RWPE1 (cell line): ENCODE measurements at regions not wholly inside any gene's neighbourhood (a gene's known extent, or its start where the extent isn't known, plus 50 kb on each side); places are given as distances from the start of the nearest gene placed in this dataset.
"Not testable (repeated sequence)": the region's sequence is repeated elsewhere in the genome, so short reads cannot be mapped to it uniquely, and the experiment has no call there.

Experiments used
- CTCF ChIA-PET: fragments of 350-600 bp; sonication (Branson Sonifier 250); formaldehyde crosslinking; extraction: SDS; loops from one replicate; lab custom pipeline; 2021; lab: Yijun Ruan, JAX
- POLR2A ChIA-PET: fragments of 400-600 bp; formaldehyde crosslinking; extraction: SDS; loops from one replicate; lab custom pipeline; 2020; ENCODE audit warnings: antibody characterized with exemption; ENCODE audit not compliant: low non-redundant PET; lab: Yijun Ruan, JAX
- DNase-seq: peaks from one replicate; pipeline ENCODE4 v3.0.0; 2012; ENCODE audit warnings: low spot score
- H3K27ac ChIP-seq: fragments of 450-650 bp; 2 replicates; pipeline ENCODE4 v1.5.1; 2017
- CTCF ChIP-seq: fragments of 450-650 bp; conservative IDR thresholded peaks from 2 replicates; pipeline ENCODE4 v1.5.1; 2017; ENCODE audit warnings: low read depth, mild to moderate bottlenecking

- no peak for TF ChIP-seq CTCF
- POLR2A ChIA-PET = no interaction called here
- H3K27ac ChIP-seq = no peak overlapping the region
- no peak for DNase-seq
- CTCF ChIA-PET = interaction anchor here (0.7 kb wide), 1 partner anchor 12 kb away, joined by 3 read pairs; no protein-coding TSS in a partner anchor
These were observed 200.7 kb upstream of the KCNH7 start for GRCh38 chr2:163039266-163039665.

- DNase-seq = no peak
- POLR2A ChIA-PET = no interaction called here
- CTCF ChIA-PET = no interaction called here
- H3K27ac ChIP-seq = no peak overlapping the region
- TF ChIP-seq CTCF = no peak
These were observed 190.2 kb upstream of the KCNH7 start for GRCh38 chr2:163028807-163029206.

- H3K27ac ChIP-seq, DNase-seq, CTCF ChIA-PET, POLR2A ChIA-PET: not testable (repeated sequence)
These were observed 187.7 kb upstream of the KCNH7 start for GRCh38 chr2:163026136-163026775.

GRCh38 chr2:163016882-163017281, 178.3 kb upstream of the KCNH7 start:
- DNase-seq, CTCF ChIA-PET, POLR2A ChIA-PET, H3K27ac ChIP-seq: not testable (repeated sequence)

- DNase-seq = no peak
- no peak overlapping the region for H3K27ac ChIP-seq
- no peak for TF ChIP-seq CTCF
- ChIA-PET CTCF (no interaction called here), POLR2A (no interaction called here)
These were observed 172.4 kb upstream of the KCNH7 start for GRCh38 chr2:163011000-163011399.

- TF ChIP-seq CTCF = no peak
- no peak for DNase-seq
- CTCF ChIA-PET = no interaction called here
- no peak overlapping the region for H3K27ac ChIP-seq
- POLR2A ChIA-PET = no interaction called here
These were observed 170.1 kb upstream of the KCNH7 start for GRCh38 chr2:163008642-163009041.

GRCh38 chr2:162994718-162995117, 156.2 kb upstream of the KCNH7 start:
- TF ChIP-seq CTCF = no peak
- H3K27ac ChIP-seq = no peak overlapping the region
- ChIA-PET CTCF (no interaction called here), POLR2A (no interaction called here)
- DNase-seq = no peak
